H1 (cell line): ENCODE measurements at regions not wholly inside any gene's neighbourhood (a gene's known extent, or its start where the extent isn't known, plus 50 kb on each side); places are given as distances from the start of the nearest gene placed in this dataset.
A peak's percentile ranks its signal among the peaks of the same experiment; 100 is the strongest.

Experiments used
- CTCF ChIA-PET: fragments of 300-600 bp; sonication (Branson Sonifier 250); formaldehyde crosslinking; loops from one replicate; lab custom pipeline; 2021; ENCODE audit not compliant: partially characterized antibody; lab: Charles Lee
- POLR2A ChIA-PET: fragments of 300-600 bp; sonication (Branson Sonifier 250); formaldehyde crosslinking; loops from one replicate; lab custom pipeline; 2021; ENCODE audit warnings: inconsistent platforms; ENCODE audit not compliant: partially characterized antibody; lab: Charles Lee
- DNase-seq, 2 experiments: peaks; one replicate each; pipeline versions ENCODE4 v3.0.0 to v3.0.0-alpha.2; 2010 to 2022; ENCODE audit warnings: low spot score in 2 of 2, low read depth in 1 of 2, mixed read lengths in 1 of 2
- FAIRE-seq: peaks from 2 replicates; lab custom pipeline; 2011; peaks lifted over from hg19 to GRCh38; lab: Jason Lieb, UNC
- H2AFZ ChIP-seq: 2 replicates; pipeline ENCODE4 v1.8.1; 2012; ENCODE audit warnings: low read length, inconsistent platforms
- H2AK5ac ChIP-seq: 2 replicates; pipeline ENCODE4 v1.6.1; 2013; ENCODE audit warnings: low read depth, low read length
- H2BK120ac ChIP-seq: replicated peaks from 2 replicates; pipeline ENCODE3; 2013; ENCODE audit warnings: low read depth, low read length, inconsistent platforms
- H2BK12ac ChIP-seq: 2 replicates; pipeline ENCODE4 v1.6.1; 2013; ENCODE audit warnings: low read depth, low read length
- H2BK15ac ChIP-seq: 2 replicates; pipeline ENCODE4 v1.6.1; 2013; ENCODE audit warnings: low read length
- H2BK20ac ChIP-seq: 2 replicates; pipeline ENCODE4 v1.6.1; 2013; ENCODE audit warnings: low read length
- H2BK5ac ChIP-seq: 2 replicates; pipeline ENCODE4 v1.6.1; 2013; ENCODE audit warnings: low read depth, low read length
- H3K14ac ChIP-seq: 2 replicates; pipeline ENCODE4 v1.6.1; 2013; ENCODE audit warnings: inconsistent platforms; ENCODE audit not compliant: insufficient read length
- H3K18ac ChIP-seq: 2 replicates; pipeline ENCODE4 v1.6.1; 2013; ENCODE audit warnings: low read length; ENCODE audit errors: extremely low read depth
- H3K23ac ChIP-seq: 2 replicates; pipeline ENCODE4 v1.6.1; 2013; ENCODE audit warnings: inconsistent platforms; ENCODE audit not compliant: insufficient read length
- H3K23me2 ChIP-seq: 2 replicates; pipeline ENCODE4 v1.6.1; 2013; ENCODE audit warnings: low read depth, low read length
- H3K27ac ChIP-seq: 2 replicates; pipeline ENCODE4 v1.6.1; 2011; ENCODE audit warnings: low read depth, low read length, inconsistent platforms
- H3K27me3 ChIP-seq, 4 experiments: replicated peaks in 1 of 4; 1 replicate in 1 of 4; 2 replicates in 3 of 4; pipeline versions ENCODE4 v1.6.1 to v1.8.1; 2011 to 2013; ENCODE audit warnings: low read length in 3 of 4, mild to moderate bottlenecking in 3 of 4, inconsistent platforms in 2 of 4, mixed read lengths in 2 of 4, moderate library complexity in 1 of 4; ENCODE audit not compliant: control insufficient read depth in 3 of 4, insufficient read depth in 3 of 4; ENCODE audit errors: extremely low read depth in 1 of 4
- H3K36me3 ChIP-seq, 4 experiments: 2 replicates each; pipeline versions ENCODE4 v1.6.1 to v1.8.1; 2011 to 2013; ENCODE audit warnings: mild to moderate bottlenecking in 4 of 4, low read length in 3 of 4, moderate library complexity in 2 of 4, control low read depth in 1 of 4, inconsistent platforms in 1 of 4; ENCODE audit not compliant: insufficient read depth in 4 of 4, control insufficient read depth in 2 of 4
- H3K4ac ChIP-seq: replicated peaks from 2 replicates; pipeline ENCODE3; 2013; ENCODE audit warnings: low read length, low read depth, mixed read lengths, inconsistent platforms; ENCODE audit not compliant: insufficient read length
- H3K4me1 ChIP-seq, 4 experiments: replicated peaks in 1 of 4; 1 replicate in 1 of 4; 2 replicates in 3 of 4; pipeline versions ENCODE4 v1.6.1 to v1.8.1; 2011 to 2013; ENCODE audit warnings: low read length in 3 of 4, inconsistent platforms in 2 of 4, mixed read lengths in 1 of 4; ENCODE audit not compliant: insufficient read depth in 4 of 4, control insufficient read depth in 3 of 4
- H3K4me2 ChIP-seq, 2 experiments: 2 replicates each; pipeline versions ENCODE4 v1.6.1 to v1.8.1; 2011 to 2013; ENCODE audit warnings: low read depth in 2 of 2, low read length in 2 of 2, control low read depth in 1 of 2, inconsistent platforms in 1 of 2, mild to moderate bottlenecking in 1 of 2; ENCODE audit not compliant: insufficient read depth in 1 of 2
- H3K4me3 ChIP-seq, 4 experiments: fragments of 200-600, 300-600 bp in 1 of 4; sonication (generic), shearing (Covaris generic), sonication (Bioruptor Twin) in 1 of 4; 2 replicates each; pipeline versions ENCODE4 v1.5.1 to v1.8.1; 2011 to 2016; ENCODE audit warnings: low read length in 4 of 4, low read depth in 3 of 4, control low read depth in 2 of 4, inconsistent platforms in 2 of 4, mild to moderate bottlenecking in 2 of 4, mixed read lengths in 1 of 4, moderate library complexity in 1 of 4; ENCODE audit not compliant: insufficient read depth in 2 of 4; ENCODE audit errors: extremely low read depth in 1 of 4
- H3K56ac ChIP-seq: replicated peaks from 2 replicates; pipeline ENCODE3; 2013; ENCODE audit warnings: low read depth, mild to moderate bottlenecking, mixed read lengths, low read length, inconsistent platforms; ENCODE audit not compliant: insufficient read length
- H3K79me1 ChIP-seq: 2 replicates; pipeline ENCODE4 v1.6.1; 2013; ENCODE audit warnings: low read depth, low read length, control low read depth
- H3K79me2 ChIP-seq, 2 experiments: 2 replicates each; pipeline versions ENCODE4 v1.6.1 to v1.8.1; 2012 to 2013; ENCODE audit warnings: low read length in 2 of 2, mild to moderate bottlenecking in 2 of 2, inconsistent platforms in 1 of 2; ENCODE audit not compliant: insufficient read depth in 2 of 2, control insufficient read depth in 1 of 2
- H3K9ac ChIP-seq, 4 experiments: replicated peaks in 1 of 4; 1 replicate in 1 of 4; 2 replicates in 3 of 4; pipeline versions ENCODE4 v1.6.1 to v1.8.1; 2011 to 2013; ENCODE audit warnings: low read depth in 3 of 4, low read length in 3 of 4, control low read depth in 2 of 4, mild to moderate bottlenecking in 2 of 4, moderate library complexity in 2 of 4, inconsistent platforms in 1 of 4; ENCODE audit errors: extremely low read depth in 1 of 4
- H3K9me3 ChIP-seq, 2 experiments: 2 replicates each; pipeline versions ENCODE4 v1.6.1 to v1.8.1; 2012 to 2013; ENCODE audit warnings: mild to moderate bottlenecking in 2 of 2, moderate library complexity in 2 of 2, control low read depth in 1 of 2, inconsistent platforms in 1 of 2, low read depth in 1 of 2, low read length in 1 of 2, mixed read lengths in 1 of 2; ENCODE audit not compliant: insufficient read depth in 2 of 2
- H4K20me1 ChIP-seq, 2 experiments: replicated peaks in 1 of 2; 2 replicates each; pipeline versions ENCODE3 to v1.8.1; 2011 to 2013; ENCODE audit warnings: inconsistent platforms in 2 of 2, low read length in 2 of 2, mild to moderate bottlenecking in 1 of 2; ENCODE audit not compliant: insufficient read depth in 2 of 2, control insufficient read depth in 1 of 2
- H4K5ac ChIP-seq: 2 replicates; pipeline ENCODE4 v1.6.1; 2013; ENCODE audit warnings: low read length, low read depth, mixed read lengths, inconsistent platforms; ENCODE audit not compliant: insufficient read length
- H4K8ac ChIP-seq: 2 replicates; pipeline ENCODE4 v1.8.0; 2013; ENCODE audit warnings: mild to moderate bottlenecking, moderate library complexity, low read length, inconsistent platforms; ENCODE audit not compliant: insufficient read depth; ENCODE audit errors: extremely low read depth
- H4K91ac ChIP-seq: replicated peaks from 2 replicates; pipeline ENCODE3; 2013; ENCODE audit warnings: low read length, mixed read lengths, inconsistent platforms; ENCODE audit not compliant: insufficient read length
- EGR1 ChIP-seq: IDR thresholded peaks from 2 replicates; pipeline ENCODE4 v1.6.1; 2011; ENCODE audit warnings: low read depth, low read length, borderline replicate concordance
- SP2 ChIP-seq: IDR thresholded peaks from 2 replicates; pipeline ENCODE4 v1.6.1; 2012; ENCODE audit warnings: mild to moderate bottlenecking, low read length, inconsistent platforms
- WGBS, 2 experiments: shearing (Covaris generic) in 1 of 2; methylation state at CpG; one replicate each; pipeline versions ENCODE4 v1.1.6 to v1.1.7; 2013 to 2015; ENCODE audit warnings: low lambda C conversion rate in 2 of 2, mixed read lengths in 2 of 2, inconsistent platforms in 1 of 2, low coverage in 1 of 2, missing lambda C conversion rate in 1 of 2; ENCODE audit not compliant: insufficient replicate concordance in 2 of 2, insufficient coverage in 1 of 2, insufficient read length in 1 of 2; ENCODE audit errors: extremely low coverage in 1 of 2, missing lambda C conversion rate in 1 of 2; 5-methylcytosine and 5-hydroxymethylcytosine counted together
- TF ChIP-seq, protein P1 (sequence below): IDR thresholded peaks from 2 replicates; pipeline ENCODE4 v1.6.1; 2012; ENCODE audit warnings: inconsistent platforms

DNA sequence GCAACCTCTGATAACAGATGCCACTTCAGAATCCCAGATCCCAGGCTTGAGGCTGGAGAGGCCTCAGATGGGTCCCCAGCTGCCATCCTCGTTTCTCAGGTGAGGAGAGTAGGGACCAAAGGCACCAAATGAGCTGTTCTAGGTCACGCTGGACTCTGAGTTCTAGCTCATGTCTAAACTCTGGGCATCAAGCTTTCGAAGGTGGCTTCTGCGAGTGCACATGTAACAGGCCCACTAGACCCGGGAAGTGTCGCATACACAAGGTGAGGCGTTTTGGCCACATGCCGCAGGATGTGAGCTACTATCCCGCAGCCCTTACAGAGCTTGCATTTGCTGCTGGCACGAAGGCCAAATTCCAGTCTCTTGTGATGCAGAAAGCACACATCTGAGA, 355.1 kb upstream of the SHH start:
- H3K4me2 ChIP-seq, result no peak overlapping the region
- no peak overlapping the region for H4K91ac ChIP-seq
- no peak overlapping the region for H2AK5ac ChIP-seq
- ChIA-PET POLR2A (no interaction called here), CTCF (interaction anchor here (1.6 kb wide), 1 partner anchor 11 kb away, joined by 4 read pairs; no protein-coding TSS in a partner anchor)
- peak overlapping the region; percentile 40; the same call in 1 of the 2 replicates for H2BK15ac ChIP-seq
- H2BK12ac ChIP-seq, result no peak overlapping the region
- no peak for FAIRE-seq
- WGBS, 2 experiments, result 85% methylated on average over 10 of the region's 10 CpGs; no CpG with 5 or more reads in 1 of the 2 experiments
- TF ChIP-seq, protein P1, sequence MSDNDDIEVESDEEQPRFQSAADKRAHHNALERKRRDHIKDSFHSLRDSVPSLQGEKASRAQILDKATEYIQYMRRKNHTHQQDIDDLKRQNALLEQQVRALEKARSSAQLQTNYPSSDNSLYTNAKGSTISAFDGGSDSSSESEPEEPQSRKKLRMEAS, result peak; percentile 35; the same call in 1 of the 2 replicates
- TF ChIP-seq EGR1, result no peak
- TF ChIP-seq SP2, result no peak
- TF ChIP-seq, all 59 proteins: peak for 1
- H3K79me1 ChIP-seq, result no peaks in the 10 kb centered on the region
- H3K23me2 ChIP-seq, result no peaks in the 10 kb centered on the region
- no peak overlapping the region for H3K14ac ChIP-seq
- no peaks in the 10 kb centered on the region for H4K20me1 ChIP-seq
- H3K9me3 ChIP-seq, result no peaks in the 10 kb centered on the region
- no peak overlapping the region for H3K56ac ChIP-seq
- no peak overlapping the region for H2AFZ ChIP-seq
- no peaks in the 10 kb centered on the region for H3K79me2 ChIP-seq
- H3K9ac ChIP-seq, result no peak overlapping the region
- no peak overlapping the region for H4K5ac ChIP-seq
- no peak for DNase-seq
- no peak overlapping the region for H3K18ac ChIP-seq
- H3K23ac ChIP-seq, result no peak overlapping the region
- no peak overlapping the region for H3K27ac ChIP-seq
- no peak overlapping the region for H3K4ac ChIP-seq
- H2BK20ac ChIP-seq, result no peak overlapping the region
- H3K27me3 ChIP-seq, result no peaks in the 10 kb centered on the region
- H4K8ac ChIP-seq, result no peak overlapping the region
- H2BK5ac ChIP-seq, result no peak overlapping the region
- no peaks in the 10 kb centered on the region for H3K36me3 ChIP-seq
- H3K4me1 ChIP-seq, result peaks cover 0 to 4% (median 0%) of the 10 kb centered on the region in 4 experiments; a peak in 3 of 7 replicates
- no peak overlapping the region for H2BK120ac ChIP-seq
- H3K4me3 ChIP-seq, result no peak overlapping the region
